UCSD-AML1 (cell line): ENCODE measurements at regions not wholly inside any gene's neighbourhood (a gene's known extent, or its start where the extent isn't known, plus 50 kb on each side); places are given as distances from the start of the nearest gene placed in this dataset.

Experiments
- DNase-seq: peaks from one replicate; lab custom pipeline; 2025; ENCODE audit not compliant: unreplicated experiment; lab: John Stamatoyannopoulos, UW

DNA sequence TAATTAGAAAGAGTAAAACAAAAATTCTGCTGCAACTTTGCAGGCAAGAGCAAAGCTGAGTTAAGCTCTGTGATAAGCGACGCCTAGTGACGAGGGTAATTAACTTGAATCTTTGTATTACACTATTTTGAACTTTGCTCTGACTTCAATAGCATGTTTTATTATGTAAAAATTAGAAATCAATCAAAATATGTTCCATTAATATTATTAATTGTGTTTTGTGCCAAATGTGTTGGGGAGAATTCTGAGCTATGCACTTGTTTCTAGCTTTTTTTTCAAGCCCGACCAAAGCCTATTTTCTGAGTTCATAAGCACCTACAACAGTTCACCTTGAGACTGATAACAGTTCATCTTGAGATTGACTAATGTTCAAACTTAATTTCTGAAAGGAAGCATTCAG, 90.1 kb upstream of the PDE3A start:
- DNase-seq = no peak

- no peak for DNase-seq
Measured at GRCh38 chr12:20280515-20280914, 87.8 kb upstream of the PDE3A start.

- no peak for DNase-seq
Measured at GRCh38 chr12:20282401-20282800, 85.9 kb upstream of the PDE3A start.

DNA sequence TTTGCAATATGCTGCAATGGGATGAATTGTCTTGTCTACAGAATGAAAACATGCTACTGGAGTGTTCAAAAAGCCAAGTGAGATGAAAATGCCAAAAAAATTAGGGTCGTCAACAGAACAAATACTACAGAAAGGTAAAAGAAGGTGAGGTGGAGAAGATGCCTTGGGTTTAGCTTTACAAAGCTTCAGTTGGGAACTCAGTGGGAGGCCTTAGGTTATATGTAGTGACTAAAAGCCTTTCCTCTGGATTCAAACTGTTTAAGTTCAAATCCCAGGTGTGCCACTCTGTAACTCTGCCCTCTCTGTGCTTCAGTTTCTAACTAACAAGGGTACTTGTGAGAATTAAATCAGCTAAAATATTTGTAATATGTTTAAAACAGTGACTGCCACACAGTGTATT, 84.9 kb upstream of the PDE3A start:
- no peak for DNase-seq

DNA sequence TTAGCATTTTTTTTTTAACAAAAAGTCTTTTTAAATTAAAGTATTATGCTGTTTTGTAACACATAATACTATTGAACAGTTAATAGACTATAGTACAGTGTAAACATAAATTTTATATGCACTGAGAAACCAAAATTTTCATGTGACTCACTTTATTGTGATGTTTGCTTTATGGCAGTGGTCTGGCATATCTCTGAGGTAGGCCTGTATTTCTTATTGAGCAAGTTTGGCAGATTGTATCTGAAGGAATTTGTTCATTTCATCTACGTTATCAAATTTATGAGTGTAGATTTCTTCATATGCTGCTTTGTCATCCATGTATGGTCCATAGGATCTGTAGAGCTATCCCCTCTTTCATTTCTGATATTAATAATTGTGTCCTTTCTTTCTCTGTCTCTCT, 78.8 kb upstream of the PDE3A start:
- no peak for DNase-seq

DNA sequence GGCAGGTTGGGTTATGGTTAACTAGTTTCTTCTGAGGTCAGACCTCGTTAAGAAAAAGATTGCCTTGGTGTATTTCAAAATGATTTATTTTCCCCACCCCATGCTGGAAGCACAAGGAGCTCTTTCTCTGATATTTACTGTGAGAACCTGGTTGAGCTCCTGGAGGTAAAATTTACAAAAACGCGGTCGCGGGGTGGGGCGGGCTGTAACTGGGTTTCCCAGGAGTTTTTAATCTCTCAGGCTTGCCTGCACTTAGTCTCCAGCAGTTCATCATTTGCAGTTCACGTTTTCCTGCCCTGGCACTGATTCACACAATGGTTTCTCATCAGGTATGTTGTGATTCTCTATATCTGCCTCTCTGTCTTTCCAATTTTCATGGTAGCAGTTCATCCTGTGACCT, 67.9 kb upstream of the PDE3A start:
- DNase-seq = no peak

DNA sequence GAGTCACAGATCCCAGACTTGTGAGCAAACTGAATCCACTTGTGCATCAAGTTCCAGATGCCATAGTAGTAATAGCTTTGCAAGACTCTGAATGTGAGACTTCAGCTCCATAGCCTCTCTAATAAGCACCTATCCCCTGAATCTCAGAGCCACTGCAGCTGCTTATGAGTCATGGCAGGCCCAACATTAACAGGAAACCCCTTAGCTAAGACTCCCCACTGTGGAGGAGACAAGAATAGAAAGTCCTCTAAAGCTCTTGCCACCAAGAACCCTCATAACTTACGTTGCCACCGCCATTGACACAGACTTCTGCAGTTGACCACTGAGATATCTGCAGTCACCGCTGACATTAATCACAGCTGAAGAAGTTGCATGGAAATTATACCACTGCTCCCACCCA, 62.9 kb upstream of the PDE3A start:
- no peak for DNase-seq

GRCh38 chr12:20309504-20310148, 58.7 kb upstream of the PDE3A start:
- DNase-seq = no peak

- DNase-seq = no peak
Measured at GRCh38 chr12:20314328-20314727, 54.0 kb upstream of the PDE3A start.

GRCh38 chr12:20317554-20317953, 50.8 kb upstream of the PDE3A start:
- no peak for DNase-seq
